Smooth muscle cell (in vitro differentiated cells): ENCODE measurements at regions not wholly inside any gene's neighbourhood (a gene's known extent, or its start where the extent isn't known, plus 50 kb on each side); places are given as distances from the start of the nearest gene placed in this dataset.

Experiments used
- DNase-seq: peaks from one replicate; lab custom pipeline; 2025; ENCODE audit not compliant: unreplicated experiment; lab: John Stamatoyannopoulos, UW
- H2AFZ ChIP-seq: fragments of 200-600 bp; sonication (generic); 2 replicates; pipeline ENCODE4 v1.6.0; 2016; ENCODE audit warnings: antibody characterized with exemption, low read depth, mild to moderate bottlenecking
- H3F3A ChIP-seq: fragments of 200-600 bp; sonication (generic); 2 replicates; pipeline ENCODE4 v1.6.0; 2017; ENCODE audit warnings: antibody characterized with exemption, low read depth
- H3K27ac ChIP-seq: fragments of 200-600 bp; sonication (generic); 2 replicates; pipeline ENCODE4 v1.5.1; 2016; ENCODE audit warnings: low read depth, mild to moderate bottlenecking
- H3K27me3 ChIP-seq: fragments of 200-600 bp; sonication (generic); 2 replicates; pipeline ENCODE4 v1.6.1; 2016; ENCODE audit warnings: low read depth, mild to moderate bottlenecking
- H3K36me3 ChIP-seq: fragments of 200-600 bp; sonication (generic); 2 replicates; pipeline ENCODE4 v1.5.1; 2016; ENCODE audit warnings: low read depth
- H3K4me1 ChIP-seq: fragments of 200-600 bp; sonication (generic); 2 replicates; pipeline ENCODE4 v1.5.1; 2016; ENCODE audit warnings: low read depth
- H3K4me2 ChIP-seq: fragments of 200-600 bp; sonication (generic); 2 replicates; pipeline ENCODE4 v1.6.0; 2016; ENCODE audit warnings: mild to moderate bottlenecking
- H3K4me3 ChIP-seq: fragments of 200-600 bp; sonication (generic); 2 replicates; pipeline ENCODE4 v1.5.1; 2016; ENCODE audit warnings: mild to moderate bottlenecking
- H3K79me2 ChIP-seq: fragments of 200-600 bp; sonication (generic); 2 replicates; pipeline ENCODE4 v1.6.0; 2016; ENCODE audit warnings: low read depth, mild to moderate bottlenecking
- H3K9ac ChIP-seq: fragments of 200-600 bp; sonication (generic); 2 replicates; pipeline ENCODE4 v1.6.0; 2016; ENCODE audit warnings: low read depth
- H3K9me3 ChIP-seq: fragments of 200-600 bp; sonication (generic); replicated peaks from 2 replicates; pipeline ENCODE4 v1.5.1; 2016; ENCODE audit warnings: low read depth
- H4K20me1 ChIP-seq: fragments of 200-600 bp; sonication (generic); 2 replicates; pipeline ENCODE4 v1.6.0; 2016; ENCODE audit warnings: low read depth
- CTCF ChIP-seq: fragments of 200-600 bp; sonication (generic); IDR thresholded peaks from 2 replicates; pipeline ENCODE4 v1.5.1; 2017; ENCODE audit warnings: borderline replicate concordance, mild to moderate bottlenecking, antibody characterized with exemption; ENCODE audit not compliant: insufficient read depth, poor library complexity, severe bottlenecking
- WGBS: methylation state at CpG from one replicate; pipeline ENCODE4 v1.1.7; 2016; ENCODE audit warnings: low lambda C conversion rate; 5-methylcytosine and 5-hydroxymethylcytosine counted together

DNA sequence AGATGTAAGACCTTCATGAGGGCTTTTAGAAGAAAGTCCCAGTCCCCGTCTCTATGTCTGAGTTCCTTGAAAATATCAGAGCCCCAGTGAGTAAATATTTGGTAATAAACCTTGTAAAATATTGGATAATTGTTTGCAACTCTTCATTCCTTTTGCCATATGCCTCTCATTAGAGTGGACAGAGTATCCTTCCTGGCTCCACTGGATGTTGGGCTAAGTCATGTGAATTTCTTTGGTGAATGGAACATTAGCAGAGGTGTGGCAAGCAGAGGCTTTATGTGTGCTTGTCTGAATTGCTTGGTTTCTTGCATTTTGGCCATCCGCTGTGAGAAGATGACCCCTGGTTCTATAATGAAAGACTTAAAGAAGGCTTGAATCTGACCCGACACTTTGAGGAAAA, 490.3 kb downstream of the METTL15 start:
- H3K27me3 ChIP-seq: no peaks in the 10 kb centered on the region
- H3K36me3 ChIP-seq: no peaks in the 10 kb centered on the region
- H3K27ac ChIP-seq: no peak overlapping the region
- WGBS: 94% methylated on average over 3 of the region's 3 CpGs
- no peaks in the 10 kb centered on the region for H3K4me1 ChIP-seq
- no peak for DNase-seq
- H3F3A ChIP-seq: no peaks in the 10 kb centered on the region
- no peak overlapping the region for H2AFZ ChIP-seq
- H3K79me2 ChIP-seq: no peaks in the 10 kb centered on the region
- no peak overlapping the region for H3K4me2 ChIP-seq
- no peak overlapping the region for H3K9ac ChIP-seq
- TF ChIP-seq CTCF: no peak
- no peaks in the 10 kb centered on the region for H4K20me1 ChIP-seq
- H3K4me3 ChIP-seq: no peak overlapping the region
- no peaks in the 10 kb centered on the region for H3K9me3 ChIP-seq

- H3K9me3 ChIP-seq: no peaks in the 10 kb centered on the region
- no peaks in the 10 kb centered on the region for H3K27me3 ChIP-seq
- H3K9ac ChIP-seq: no peak overlapping the region
- H2AFZ ChIP-seq: no peak overlapping the region
- no peak overlapping the region for H3K4me2 ChIP-seq
- TF ChIP-seq CTCF: no peak
- H4K20me1 ChIP-seq: no peaks in the 10 kb centered on the region
- DNase-seq: no peak
- WGBS: 95% methylated on average over 2 of the region's 2 CpGs
- no peaks in the 10 kb centered on the region for H3F3A ChIP-seq
- no peak overlapping the region for H3K27ac ChIP-seq
- no peaks in the 10 kb centered on the region for H3K79me2 ChIP-seq
- H3K4me3 ChIP-seq: no peak overlapping the region
- H3K36me3 ChIP-seq: no peaks in the 10 kb centered on the region
- H3K4me1 ChIP-seq: no peaks in the 10 kb centered on the region
Observed at GRCh38 chr11:28596816-28597215, 488.6 kb downstream of the METTL15 start.

DNA sequence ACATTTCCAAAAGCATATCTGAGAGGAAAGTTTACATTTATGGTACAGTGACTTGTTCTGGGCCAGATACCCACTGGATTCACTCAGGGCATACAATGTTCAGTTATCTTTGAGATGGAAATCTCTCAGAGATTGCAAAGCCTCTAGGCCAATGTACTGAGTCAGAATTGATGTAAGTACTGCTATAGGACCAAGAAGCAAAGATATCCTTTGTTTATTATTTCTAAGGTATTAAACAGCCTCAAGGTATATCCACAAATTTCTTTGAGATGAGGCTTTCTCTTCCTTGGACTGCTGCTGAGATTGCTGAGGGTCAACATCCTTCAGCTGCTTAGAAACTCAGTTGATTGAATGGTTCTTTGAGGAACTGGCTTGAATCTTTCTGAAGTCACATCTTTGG, 484.0 kb downstream of the METTL15 start:
- no peaks in the 10 kb centered on the region for H3K36me3 ChIP-seq

More for the DNA sequence above, 484.0 kb downstream of the METTL15 start:
- no peak overlapping the region for H3K4me3 ChIP-seq
- H4K20me1 ChIP-seq: no peaks in the 10 kb centered on the region
- H3K27me3 ChIP-seq: no peaks in the 10 kb centered on the region
- no peaks in the 10 kb centered on the region for H3K4me1 ChIP-seq
- no peaks in the 10 kb centered on the region for H3K9me3 ChIP-seq
- no peaks in the 10 kb centered on the region for H3F3A ChIP-seq
- no peaks in the 10 kb centered on the region for H3K79me2 ChIP-seq
- TF ChIP-seq CTCF: no peak
- no peak overlapping the region for H3K9ac ChIP-seq
- no peak overlapping the region for H2AFZ ChIP-seq
- no peak overlapping the region for H3K27ac ChIP-seq
- DNase-seq: no peak
- H3K4me2 ChIP-seq: no peak overlapping the region
